ENCODE measurements at regions not wholly inside any gene's neighbourhood (a gene's known extent, or its start where the extent isn't known, plus 50 kb on each side); places are given as distances from the start of the nearest gene placed in this dataset.

DNA sequence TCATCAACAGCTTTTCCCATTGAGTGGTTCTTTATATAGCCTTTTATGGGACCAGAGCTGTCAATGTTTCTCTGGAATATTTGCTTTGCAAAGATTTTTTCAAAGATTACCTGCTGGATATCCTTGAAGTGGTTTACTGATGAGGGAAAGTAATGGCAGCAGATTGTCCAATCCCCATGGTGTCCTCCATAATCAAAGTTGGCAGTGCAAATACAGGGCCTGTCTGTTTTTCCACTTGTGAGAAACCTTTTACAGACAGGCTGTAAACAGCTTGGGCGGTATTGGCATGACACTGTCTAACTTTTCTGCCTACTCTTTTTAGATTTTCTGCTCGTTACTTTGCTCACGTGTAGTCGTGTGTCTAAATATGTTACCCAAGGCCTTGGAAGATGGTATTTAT, 641.9 kb upstream of the NR3C2 start:
- no peak for TF ChIP-seq POLR2AphosphoS5 (IDR thresholded peaks at IDR 0.05; ENCODE audit: low read depth, low read length)
- TF ChIP-seq SPI1 (IDR thresholded peaks at IDR 0.05; ENCODE audit: low read depth, low read length): no peak
- TF ChIP-seq TAF1 (IDR thresholded peaks at IDR 0.05; ENCODE audit: low read depth, low read length): no peak
- no peak for TF ChIP-seq POLR2A (IDR thresholded peaks at IDR 0.05; ENCODE audit: low read depth, low read length)
- no peak for TF ChIP-seq POU2F2 (IDR thresholded peaks at IDR 0.05; ENCODE audit: low read depth, low read length)
- no peak for TF ChIP-seq PAX5 (IDR thresholded peaks at IDR 0.05; ENCODE audit: insufficient read depth, low read length, severe bottlenecking)
